SJSA1 (cell line): ENCODE measurements at regions not wholly inside any gene's neighbourhood (a gene's known extent, or its start where the extent isn't known, plus 50 kb on each side); places are given as distances from the start of the nearest gene placed in this dataset.

Source experiments
- DNase-seq, 2 experiments: peaks; one replicate each; pipeline ENCODE4 v3.0.0-alpha.2; 2015 to 2020; ENCODE audit warnings: low spot score in 2 of 2, low read depth in 1 of 2
- H3K27ac ChIP-seq: fragments of 250-450 bp; sonication (Bioruptor Pico); 2 replicates; pipeline ENCODE4 v1.5.1; 2020; ENCODE audit warnings: mild to moderate bottlenecking, moderate library complexity
- H3K27me3 ChIP-seq: fragments of 250-450 bp; sonication (Bioruptor Pico); replicated peaks from 2 replicates; pipeline ENCODE4 v1.5.1; 2020; ENCODE audit warnings: mild to moderate bottlenecking, moderate library complexity
- H3K36me3 ChIP-seq: fragments of 250-450 bp; sonication (Bioruptor Pico); 2 replicates; pipeline ENCODE4 v1.5.1; 2020; ENCODE audit warnings: mild to moderate bottlenecking
- H3K4me1 ChIP-seq: fragments of 250-450 bp; sonication (Bioruptor Pico); replicated peaks from 2 replicates; pipeline ENCODE4 v1.6.1; 2021; ENCODE audit warnings: mild to moderate bottlenecking
- H3K4me3 ChIP-seq: fragments of 250-450 bp; sonication (Bioruptor Pico); 2 replicates; pipeline ENCODE4 v1.5.1; 2020; ENCODE audit warnings: mild to moderate bottlenecking
- H3K9me3 ChIP-seq: fragments of 250-450 bp; sonication (Bioruptor Pico); replicated peaks from 2 replicates; pipeline ENCODE4 v1.5.1; 2020; ENCODE audit warnings: mild to moderate bottlenecking

- H3K4me3 ChIP-seq = no peak overlapping the region
- H3K9me3 ChIP-seq = no peaks in the 10 kb centered on the region
- H3K27me3 ChIP-seq = no peaks in the 10 kb centered on the region
- H3K36me3 ChIP-seq = no peaks in the 10 kb centered on the region
- no peak for DNase-seq
- H3K27ac ChIP-seq = no peak overlapping the region
- H3K4me1 ChIP-seq = no peaks in the 10 kb centered on the region
These were observed 72.0 kb upstream of the AFDN start for GRCh38 chr6:167754691-167755090.

DNA sequence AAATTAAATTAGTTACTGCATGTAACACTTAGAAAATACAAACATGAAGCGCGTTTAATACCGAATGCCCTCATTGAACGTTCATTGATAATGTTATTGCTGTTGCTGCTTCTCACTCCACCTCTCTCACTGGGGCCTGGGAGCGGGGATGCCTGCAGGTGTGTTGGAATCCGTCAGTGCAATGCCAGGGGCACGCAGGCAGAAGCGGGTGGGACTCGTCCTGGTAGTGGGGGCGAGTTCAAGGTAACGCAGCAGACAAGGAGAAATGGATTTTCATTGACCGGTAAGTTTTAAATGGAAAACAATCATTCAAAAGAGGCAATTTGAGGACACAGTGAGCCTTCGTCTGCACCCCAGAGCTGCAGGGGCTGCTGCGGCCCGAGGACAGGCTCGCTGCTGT lies 71.2 kb upstream of the AFDN start:
- no peak overlapping the region for H3K27ac ChIP-seq

DNA sequence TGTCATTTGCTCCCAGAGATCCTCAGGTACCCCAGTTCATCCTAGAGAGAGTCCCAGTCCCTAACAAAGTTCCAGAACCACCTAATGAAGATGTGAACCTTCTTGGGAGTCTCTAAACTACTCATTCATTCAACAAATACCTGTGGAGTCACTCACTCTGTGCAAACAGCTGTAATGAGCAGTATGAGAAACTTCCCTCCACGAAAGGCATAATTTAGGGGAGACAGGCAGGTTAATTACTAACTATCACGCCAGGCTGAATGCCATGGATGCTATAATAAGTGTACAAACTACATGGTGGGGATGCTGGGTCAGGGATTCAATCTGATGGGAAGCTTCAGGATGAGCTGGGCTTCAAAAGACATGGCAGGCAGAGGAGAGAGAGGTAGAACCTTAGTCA lies 70.1 kb upstream of the AFDN start:
- Histone ChIP-seq H3K27me3 (no peaks in the 10 kb centered on the region), H3K4me1 (0 out of 2 replicates have a peak, but pooled peaks cover 4% of the 10 kb centered on the region), H3K9me3 (no peaks in the 10 kb centered on the region), H3K27ac (no peak overlapping the region), H3K4me3 (no peak overlapping the region), H3K36me3 (no peaks in the 10 kb centered on the region)
- DNase-seq = no peak

More for the DNA sequence above, 71.2 kb upstream of the AFDN start:
- no peaks in the 10 kb centered on the region for H3K27me3 ChIP-seq
- no peaks in the 10 kb centered on the region for H3K9me3 ChIP-seq
- no peaks in the 10 kb centered on the region for H3K4me1 ChIP-seq
- no peak for DNase-seq
- H3K36me3 ChIP-seq = no peaks in the 10 kb centered on the region
- no peak overlapping the region for H3K4me3 ChIP-seq

DNA sequence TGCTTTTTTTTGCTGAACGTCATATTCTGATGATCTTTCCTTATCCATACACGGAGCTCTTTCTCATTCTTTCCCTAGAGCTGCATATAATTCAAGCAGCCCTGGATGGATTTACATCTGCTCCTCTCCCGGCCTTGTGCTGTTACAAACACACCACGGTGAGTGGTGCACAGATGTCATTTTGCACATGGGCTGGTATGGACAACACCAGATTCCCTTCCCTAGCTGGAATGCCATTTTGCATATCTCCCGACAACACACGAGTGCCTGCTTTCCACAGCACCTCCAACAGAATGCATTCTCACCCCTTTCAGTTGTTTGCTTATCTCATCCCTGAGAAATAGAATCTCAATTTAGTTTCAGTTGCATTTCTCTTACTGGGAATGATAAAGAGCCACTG lies 69.5 kb upstream of the AFDN start:
- Histone ChIP-seq H3K9me3 (no peaks in the 10 kb centered on the region), H3K36me3 (no peaks in the 10 kb centered on the region), H3K27ac (no peak overlapping the region), H3K4me1 (0 out of 2 replicates have a peak, but pooled peaks cover 4% of the 10 kb centered on the region), H3K27me3 (no peaks in the 10 kb centered on the region), H3K4me3 (no peak overlapping the region)
- no peak for DNase-seq

DNA sequence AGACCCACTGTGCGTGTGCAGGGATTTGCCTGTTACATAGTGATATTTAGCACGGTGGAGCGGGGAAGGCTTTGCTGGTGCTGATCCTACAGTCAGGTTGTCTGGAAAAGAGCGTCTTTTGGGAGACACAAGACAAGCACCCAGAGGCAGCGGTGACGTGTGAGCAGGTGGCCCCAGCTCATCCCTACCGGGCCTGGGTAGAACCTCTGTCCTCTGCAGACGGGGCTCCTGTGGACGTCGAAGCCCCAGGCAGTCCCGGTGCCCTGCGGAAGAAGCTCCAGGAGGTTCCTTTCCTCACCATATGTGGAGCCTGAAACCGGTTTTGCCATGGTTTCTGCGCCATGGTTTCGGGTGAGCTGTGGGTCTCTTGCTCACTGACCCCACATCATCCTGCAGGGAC lies 68.9 kb upstream of the AFDN start:
- H3K9me3 ChIP-seq = no peaks in the 10 kb centered on the region
- no peaks in the 10 kb centered on the region for H3K27me3 ChIP-seq
- no peak for DNase-seq
- no peak overlapping the region for H3K27ac ChIP-seq
- H3K36me3 ChIP-seq = no peaks in the 10 kb centered on the region
- H3K4me1 ChIP-seq = 0 out of 2 replicates have a peak, but pooled peaks cover 4% of the 10 kb centered on the region
- no peak overlapping the region for H3K4me3 ChIP-seq

- H3K4me1 ChIP-seq = 0 out of 2 replicates have a peak, but pooled peaks cover 4% of the 10 kb centered on the region
- H3K36me3 ChIP-seq = no peaks in the 10 kb centered on the region
- H3K4me3 ChIP-seq = no peak overlapping the region
- no peak overlapping the region for H3K27ac ChIP-seq
- no peak for DNase-seq
- H3K9me3 ChIP-seq = no peaks in the 10 kb centered on the region
- no peaks in the 10 kb centered on the region for H3K27me3 ChIP-seq
These were observed 68.2 kb upstream of the AFDN start for GRCh38 chr6:167758309-167759023.

DNA sequence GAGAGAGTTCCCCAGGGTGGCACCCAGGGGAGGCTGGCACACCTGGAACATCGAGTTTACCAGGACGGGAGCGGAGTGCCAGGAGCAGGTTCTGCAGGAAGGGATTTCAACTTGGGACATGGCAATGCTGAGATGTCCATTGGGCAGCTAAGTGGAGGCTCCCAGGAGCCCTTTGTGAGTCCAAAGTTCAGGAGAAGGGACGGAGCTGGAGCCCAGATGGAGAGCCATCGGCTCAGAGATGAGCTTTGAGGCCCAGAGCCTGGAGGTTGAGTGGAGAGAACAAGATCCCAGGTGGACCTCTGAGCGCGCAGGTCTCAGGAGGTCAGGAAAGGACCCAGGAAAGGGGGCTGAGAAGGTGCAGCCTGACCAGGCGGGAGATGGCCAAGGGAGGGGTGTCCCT lies 67.5 kb upstream of the AFDN start:
- DNase-seq = no peak
- no peaks in the 10 kb centered on the region for H3K36me3 ChIP-seq
- no peaks in the 10 kb centered on the region for H3K9me3 ChIP-seq
- H3K27me3 ChIP-seq = no peaks in the 10 kb centered on the region
- no peak overlapping the region for H3K4me3 ChIP-seq
- H3K4me1 ChIP-seq = 0 out of 2 replicates have a peak, but pooled peaks cover 4% of the 10 kb centered on the region
- H3K27ac ChIP-seq = no peak overlapping the region

- Histone ChIP-seq H3K9me3 (no peaks in the 10 kb centered on the region), H3K27ac (no peak overlapping the region)
These were observed 66.8 kb upstream of the AFDN start for GRCh38 chr6:167759912-167760311.

DNA sequence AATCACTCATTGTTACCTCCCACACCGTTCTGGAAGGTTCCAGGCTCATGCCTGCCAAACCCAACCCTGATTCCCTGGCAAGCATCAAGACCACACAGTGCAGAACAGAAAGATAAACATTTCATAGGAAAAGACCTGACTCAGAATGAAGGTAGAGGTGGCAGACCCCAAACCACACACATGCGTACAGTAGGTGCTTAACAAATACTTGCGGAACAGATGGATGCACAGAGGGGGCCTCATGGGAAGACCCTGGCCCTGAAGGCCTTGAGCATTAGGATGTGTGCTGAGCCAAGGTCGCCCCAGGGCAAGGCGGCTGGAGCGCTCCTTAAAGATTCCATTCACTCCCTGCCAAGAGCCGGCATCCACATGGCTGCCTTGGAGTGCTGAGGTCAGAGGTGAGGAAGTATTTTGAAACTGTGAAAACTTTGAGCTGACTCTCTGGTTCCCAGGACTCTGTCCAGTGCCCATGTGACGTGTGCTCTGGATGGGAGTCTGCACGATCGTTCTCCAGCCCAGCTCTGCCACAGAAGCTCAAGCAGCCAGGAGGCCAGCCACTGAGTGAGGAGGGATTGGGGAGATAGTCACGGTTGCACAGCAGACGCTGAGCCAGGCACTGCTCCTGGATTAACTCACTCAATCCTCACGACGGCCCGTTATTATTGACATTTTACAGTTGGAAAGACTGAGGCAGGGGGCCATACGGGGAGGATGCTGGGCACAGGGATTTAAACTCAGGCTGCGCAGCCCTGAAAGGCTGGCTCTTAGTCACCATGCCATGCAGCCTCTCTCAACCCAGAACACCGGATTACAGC lies 65.5 kb upstream of the AFDN start:
- no peaks in the 10 kb centered on the region for H3K36me3 ChIP-seq
- DNase-seq = no peak
- H3K27me3 ChIP-seq = no peaks in the 10 kb centered on the region
- H3K4me3 ChIP-seq = no peak overlapping the region
- no peaks in the 10 kb centered on the region for H3K9me3 ChIP-seq
- no peak overlapping the region for H3K27ac ChIP-seq
- 0 out of 2 replicates have a peak, but pooled peaks cover 4% of the 10 kb centered on the region for H3K4me1 ChIP-seq

More at GRCh38 chr6:167759912-167760311, 66.8 kb upstream of the AFDN start:
- no peak for DNase-seq
- Histone ChIP-seq H3K4me1 (0 out of 2 replicates have a peak, but pooled peaks cover 4% of the 10 kb centered on the region), H3K36me3 (no peaks in the 10 kb centered on the region), H3K27me3 (no peaks in the 10 kb centered on the region), H3K4me3 (no peak overlapping the region)

- no peaks in the 10 kb centered on the region for H3K27me3 ChIP-seq
- H3K4me3 ChIP-seq = no peak overlapping the region
- no peak overlapping the region for H3K27ac ChIP-seq
- no peaks in the 10 kb centered on the region for H3K36me3 ChIP-seq
- H3K9me3 ChIP-seq = no peaks in the 10 kb centered on the region
- H3K4me1 ChIP-seq = 0 out of 2 replicates have a peak, but pooled peaks cover 4% of the 10 kb centered on the region
- no peak for DNase-seq
These were observed 64.9 kb upstream of the AFDN start for GRCh38 chr6:167761794-167762258.

DNA sequence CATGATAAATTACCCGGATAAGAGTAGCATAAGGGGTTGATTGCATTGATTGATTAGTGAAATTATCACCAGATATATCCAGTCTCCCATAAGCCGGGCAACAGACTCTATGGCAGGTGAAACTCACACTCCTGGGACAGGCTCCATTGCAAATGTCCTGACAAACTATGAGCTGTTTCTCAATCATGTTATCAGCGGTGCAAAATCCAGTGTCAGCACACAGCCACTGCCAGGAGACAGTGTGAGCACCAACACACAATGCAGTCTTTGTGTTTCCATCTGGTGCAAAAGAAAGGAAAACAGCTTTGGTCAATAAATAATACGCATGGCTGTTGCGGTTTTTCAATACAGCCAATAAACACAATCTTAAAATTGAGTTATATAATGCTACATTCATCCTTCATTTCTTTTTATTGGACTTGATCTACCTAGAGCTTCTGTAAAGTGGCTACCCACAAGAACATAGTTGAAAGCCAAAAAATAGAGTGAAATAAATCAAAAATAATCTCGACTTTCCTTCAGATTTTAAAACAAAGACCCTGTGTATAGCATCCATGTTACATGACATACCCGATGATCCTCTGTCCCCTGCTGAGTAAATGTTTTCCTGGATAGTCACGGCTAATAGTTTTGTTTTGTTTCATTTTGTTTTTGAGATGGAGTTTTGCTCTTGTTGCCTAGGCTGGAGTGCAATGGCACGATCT lies 64.3 kb upstream of the AFDN start:
- H3K27ac ChIP-seq = no peak overlapping the region
- H3K36me3 ChIP-seq = no peaks in the 10 kb centered on the region
- H3K4me3 ChIP-seq = no peak overlapping the region
- 0 out of 2 replicates have a peak, but pooled peaks cover 4% of the 10 kb centered on the region for H3K4me1 ChIP-seq
- no peaks in the 10 kb centered on the region for H3K27me3 ChIP-seq
- DNase-seq = no peak
- H3K9me3 ChIP-seq = no peaks in the 10 kb centered on the region

GRCh38 chr6:167763056-167763944 lies 63.4 kb upstream of the AFDN start:
- H3K4me3 ChIP-seq = no peak overlapping the region
- H3K4me1 ChIP-seq = 0 out of 2 replicates have a peak, but pooled peaks cover 4% of the 10 kb centered on the region
- H3K9me3 ChIP-seq = no peaks in the 10 kb centered on the region
- no peak for DNase-seq
- no peak overlapping the region for H3K27ac ChIP-seq
- H3K27me3 ChIP-seq = no peaks in the 10 kb centered on the region
- H3K36me3 ChIP-seq = no peaks in the 10 kb centered on the region

- H3K27me3 ChIP-seq = no peaks in the 10 kb centered on the region
- H3K4me3 ChIP-seq = no peak overlapping the region
- 0 out of 2 replicates have a peak, but pooled peaks cover 4% of the 10 kb centered on the region for H3K4me1 ChIP-seq
- H3K9me3 ChIP-seq = no peaks in the 10 kb centered on the region
- no peak overlapping the region for H3K27ac ChIP-seq
- DNase-seq = peak in 1 of 2 experiments; percentile 13
- no peaks in the 10 kb centered on the region for H3K36me3 ChIP-seq
These were observed 62.5 kb upstream of the AFDN start for GRCh38 chr6:167764215-167764614.
